Hematopoietic multipotent progenitor cell treated with erythropoietin and hydrocortisone succinate and interleukin-3 and kit ligand, for 6 days (in vitro differentiated cells): ENCODE measurements at regions not wholly inside any gene's neighbourhood (a gene's known extent, or its start where the extent isn't known, plus 50 kb on each side); places are given as distances from the start of the nearest gene placed in this dataset.

ENCODE experiments used
- DNase-seq: peaks from one replicate; pipeline ENCODE4 v3.0.0-alpha.2; 2015

DNA sequence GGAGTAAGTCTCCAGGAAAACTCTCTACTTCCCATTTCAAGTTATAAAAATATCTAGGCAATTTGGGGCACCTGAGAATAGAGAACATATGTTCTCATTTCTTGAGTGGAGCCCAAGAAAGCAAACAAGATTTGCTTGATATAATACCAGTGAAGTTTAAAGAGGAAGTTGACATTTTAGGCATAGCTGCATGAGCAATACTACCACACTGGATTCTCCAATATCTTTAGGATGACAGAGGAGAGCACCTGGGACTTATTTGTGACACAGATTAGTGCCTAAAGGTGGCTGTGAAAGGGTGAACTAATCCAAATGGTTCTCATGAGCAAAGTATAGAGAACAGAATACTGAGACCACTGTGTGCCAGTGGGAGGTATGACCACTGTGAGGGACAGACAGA, 423.5 kb upstream of the RIOK2 start:
- no peak for DNase-seq

DNA sequence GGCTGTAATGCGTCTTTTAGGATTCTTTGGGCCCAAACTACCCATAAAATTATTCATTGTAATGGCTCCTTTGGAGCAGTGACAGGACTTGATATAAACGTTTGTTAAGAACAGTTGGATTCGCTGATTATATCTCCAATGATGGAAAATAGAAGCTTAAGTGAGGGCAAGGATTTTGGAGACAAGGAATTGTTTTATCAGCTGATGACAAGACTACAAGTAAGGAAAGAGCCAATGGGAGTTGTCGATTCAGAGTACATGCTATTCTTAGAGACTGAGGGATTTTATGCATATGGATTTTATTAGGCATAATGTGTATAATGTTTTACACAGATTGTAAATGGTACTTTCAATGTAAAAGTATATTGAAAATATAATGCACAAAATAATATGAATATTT, 425.5 kb upstream of the RIOK2 start:
- no peak for DNase-seq

GRCh38 chr5:97618721-97619120, 435.7 kb upstream of the RIOK2 start:
- DNase-seq, result no peak

- DNase-seq, result no peak
Observed at GRCh38 chr5:97623441-97623840, 440.4 kb upstream of the RIOK2 start.

GRCh38 chr5:97624886-97625285, 441.8 kb upstream of the RIOK2 start:
- no peak for DNase-seq

DNA sequence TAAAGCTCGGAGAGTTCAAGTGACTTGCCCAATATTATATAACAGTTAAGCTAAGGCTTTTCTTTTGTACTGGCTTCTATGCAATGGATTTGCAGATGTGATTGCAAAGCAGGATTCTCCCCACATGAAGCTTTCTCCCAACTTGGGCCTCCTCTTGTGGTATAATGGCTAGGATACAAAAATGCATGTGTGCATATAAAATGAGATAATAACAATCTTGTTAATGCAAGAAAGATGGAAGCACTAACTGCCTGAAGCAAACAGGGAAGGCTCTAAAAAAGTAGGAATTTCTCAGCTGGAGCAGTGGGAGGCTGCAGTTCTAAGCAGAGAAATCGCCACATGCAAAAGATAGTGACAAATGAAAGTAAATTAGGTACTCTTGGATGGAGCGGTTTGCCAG, 444.2 kb upstream of the RIOK2 start:
- no peak for DNase-seq

DNA sequence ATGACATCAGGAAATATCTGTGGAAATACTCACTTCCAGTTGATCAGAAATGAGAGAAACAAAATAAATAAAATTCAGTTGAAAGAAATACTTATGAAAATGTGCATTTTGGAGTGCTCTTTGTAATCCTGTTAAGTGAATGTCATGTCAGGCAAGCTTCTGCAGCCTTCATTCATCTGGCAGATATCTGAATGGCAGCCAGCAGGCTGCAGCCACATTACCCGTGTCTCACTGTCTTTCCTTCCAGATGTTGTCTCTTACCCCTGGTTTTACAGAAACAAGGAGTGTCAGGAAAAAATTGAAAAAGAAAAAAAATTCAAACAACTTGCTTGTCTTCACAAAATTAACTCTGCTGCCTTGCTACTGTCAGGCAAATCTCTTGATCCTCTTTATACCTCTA, 445.0 kb upstream of the RIOK2 start:
- DNase-seq, result no peak

DNA sequence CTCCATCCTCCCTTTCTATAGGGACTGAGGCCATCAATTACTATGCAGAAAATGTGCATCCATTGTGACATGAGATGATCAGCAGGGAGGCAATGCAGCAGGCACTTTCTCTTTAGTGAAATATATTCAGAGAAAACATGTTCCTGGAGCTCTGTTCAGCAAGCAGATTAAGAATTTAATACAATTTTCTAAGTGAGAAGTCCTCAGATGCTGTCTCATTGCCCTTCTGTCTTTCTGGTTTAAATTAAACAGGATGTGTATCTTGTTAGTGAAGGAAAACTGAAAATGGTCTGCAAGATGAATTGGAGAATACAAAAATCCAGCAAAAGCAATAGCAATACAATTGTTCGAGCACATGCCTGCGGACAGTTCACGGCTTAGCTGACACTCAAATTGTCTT, 445.8 kb upstream of the RIOK2 start:
- no peak for DNase-seq

- no peak for DNase-seq
Observed at GRCh38 chr5:97629276-97629675, 446.2 kb upstream of the RIOK2 start.

DNA sequence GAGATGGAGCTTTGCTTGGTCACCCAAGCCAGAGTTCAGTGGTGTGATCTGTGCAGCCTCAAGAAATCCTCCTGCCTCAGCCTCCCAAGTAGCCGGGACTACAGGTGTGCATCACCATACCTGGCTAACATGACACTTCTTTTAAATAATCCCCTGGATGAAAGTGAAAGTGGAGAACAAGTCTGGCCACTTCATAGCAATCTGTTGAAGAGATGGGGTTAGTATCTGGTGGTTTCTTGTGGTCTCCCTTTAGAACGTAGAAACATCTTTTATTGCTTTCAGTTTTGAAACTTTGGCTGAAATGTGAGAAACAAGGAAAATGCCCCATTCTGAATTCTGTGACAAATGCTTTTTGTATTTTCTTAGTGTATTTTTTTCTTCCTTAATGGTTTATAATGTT, 452.5 kb upstream of the RIOK2 start:
- no peak for DNase-seq

GRCh38 chr5:97636766-97637165, 453.7 kb upstream of the RIOK2 start:
- DNase-seq, result no peak

- DNase-seq, result no peak
Observed at GRCh38 chr5:97641081-97641480, 458.0 kb upstream of the RIOK2 start.

DNA sequence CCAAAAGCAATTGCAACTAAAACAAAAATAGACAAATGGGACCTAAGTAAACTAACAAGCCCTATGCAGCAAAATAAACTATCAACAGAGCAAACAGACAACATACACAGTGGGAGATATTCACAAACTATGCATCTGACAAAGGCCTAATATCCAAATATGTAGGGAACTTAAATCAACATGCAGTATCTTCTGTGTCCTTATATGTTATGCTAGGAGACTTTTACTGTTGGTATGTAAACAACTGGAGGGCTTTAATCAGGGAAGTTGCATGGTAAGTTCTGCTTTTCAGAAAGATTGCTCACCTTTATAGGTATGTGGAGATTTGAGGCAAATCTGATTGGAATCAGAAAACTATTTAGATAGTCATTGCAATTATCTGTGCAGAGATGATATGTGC, 461.2 kb upstream of the RIOK2 start:
- DNase-seq, result no peak

GRCh38 chr5:97644896-97645295, 461.8 kb upstream of the RIOK2 start:
- no peak for DNase-seq

- DNase-seq, result no peak
Observed at GRCh38 chr5:97657239-97657638, 474.2 kb upstream of the RIOK2 start.

GRCh38 chr5:97658116-97658900, 475.3 kb upstream of the RIOK2 start:
- DNase-seq, result no peak

DNA sequence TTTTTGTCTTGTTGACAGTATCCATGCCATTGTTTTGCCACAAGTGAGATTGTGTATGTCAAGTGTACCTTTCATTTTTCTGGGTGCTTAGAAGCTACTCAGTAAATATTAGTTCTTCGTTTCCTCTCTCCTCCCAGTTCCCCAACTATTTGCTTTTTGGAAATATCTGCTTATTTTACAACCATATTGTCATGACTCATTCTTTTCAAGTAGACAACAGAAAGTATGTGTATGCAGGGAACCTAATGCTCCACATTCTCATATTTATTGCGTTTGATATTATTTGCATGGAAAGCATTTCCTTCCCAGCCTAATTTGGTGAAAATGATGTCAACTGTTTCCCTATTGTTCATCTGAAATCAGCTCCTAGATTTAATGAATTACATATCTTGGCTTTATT, 483.7 kb upstream of the RIOK2 start:
- DNase-seq, result no peak

GRCh38 chr5:97670447-97670846, 487.4 kb upstream of the RIOK2 start:
- DNase-seq, result no peak

- no peak for DNase-seq
Observed at GRCh38 chr5:97676608-97677007, 493.6 kb upstream of the RIOK2 start.

DNA sequence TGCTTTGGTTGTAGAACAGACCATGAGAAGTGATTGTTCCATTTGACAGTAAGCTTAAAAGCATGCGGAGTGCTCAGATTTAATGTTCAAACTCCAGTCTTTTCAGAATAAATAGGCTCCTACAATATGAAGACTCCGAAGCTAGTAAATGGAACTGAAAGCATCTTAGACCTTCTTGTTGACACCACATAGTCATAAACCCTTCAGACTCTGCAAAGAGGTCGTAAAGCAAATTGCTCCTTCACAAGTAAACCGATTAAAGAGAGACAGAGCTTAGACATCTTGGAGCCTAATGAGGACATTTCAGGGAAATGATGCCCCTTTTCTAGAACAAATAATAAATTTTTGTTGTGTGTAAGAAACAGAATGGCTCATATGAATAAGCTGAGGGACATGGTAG, 511.0 kb upstream of the RIOK2 start:
- no peak for DNase-seq

DNA sequence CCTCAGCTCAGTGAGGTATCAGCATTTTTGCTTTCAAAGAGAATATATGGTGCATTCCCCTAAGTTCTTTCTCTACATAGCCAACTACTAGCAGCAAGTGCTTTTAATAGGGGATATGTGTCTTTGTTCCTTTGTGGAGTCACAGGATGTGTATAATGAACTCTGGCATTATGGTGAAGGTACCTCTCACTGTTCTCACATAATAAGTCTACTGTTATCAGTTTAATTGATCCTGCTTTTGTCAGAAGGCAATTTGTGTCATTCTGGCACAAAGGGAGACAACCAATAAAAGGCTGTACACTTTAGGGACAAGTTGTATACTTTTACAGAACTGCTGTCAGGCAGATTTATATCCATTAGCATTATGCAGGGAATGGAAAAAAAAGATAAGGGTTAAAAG, 531.4 kb upstream of the RIOK2 start:
- DNase-seq, result no peak

DNA sequence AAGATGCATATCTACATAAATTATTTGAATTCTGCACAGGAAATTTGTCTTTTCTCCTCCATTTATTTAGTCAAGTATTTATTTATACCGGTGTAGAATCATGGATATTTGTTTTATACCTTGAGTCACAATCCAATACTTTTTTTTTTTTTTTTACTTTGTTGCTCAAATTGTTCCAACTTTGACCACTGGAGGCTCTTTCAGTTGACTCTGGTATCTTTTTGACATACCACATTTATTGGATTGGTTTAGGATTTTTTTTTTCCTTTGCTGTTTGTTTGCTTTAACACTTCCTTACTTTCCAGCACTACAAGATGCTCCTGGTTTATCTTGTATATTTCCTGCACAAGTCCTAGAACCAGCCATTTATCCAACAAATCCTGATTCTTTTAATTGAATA, 543.1 kb upstream of the RIOK2 start:
- DNase-seq, result no peak

DNA sequence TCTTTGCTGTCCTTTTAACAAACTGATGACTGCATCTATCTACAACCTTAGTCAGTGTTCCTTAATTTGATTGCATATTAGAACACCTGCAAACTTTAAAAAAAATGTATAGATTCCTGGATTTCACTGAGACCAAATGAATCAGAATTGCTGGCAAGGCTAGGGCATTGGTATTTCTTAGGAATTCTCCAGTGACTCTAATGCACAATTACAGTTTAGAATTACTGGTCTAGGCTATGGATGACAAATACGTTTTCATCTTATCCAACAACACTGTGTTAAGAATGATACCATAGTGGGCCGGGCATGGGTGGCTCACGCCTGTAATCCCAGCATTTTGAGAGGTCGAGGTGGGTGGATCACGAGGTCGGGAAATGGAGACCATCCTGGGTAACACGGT, 545.9 kb upstream of the RIOK2 start:
- DNase-seq, result no peak

GRCh38 chr5:97729938-97730337, 546.9 kb upstream of the RIOK2 start:
- no peak for DNase-seq

DNA sequence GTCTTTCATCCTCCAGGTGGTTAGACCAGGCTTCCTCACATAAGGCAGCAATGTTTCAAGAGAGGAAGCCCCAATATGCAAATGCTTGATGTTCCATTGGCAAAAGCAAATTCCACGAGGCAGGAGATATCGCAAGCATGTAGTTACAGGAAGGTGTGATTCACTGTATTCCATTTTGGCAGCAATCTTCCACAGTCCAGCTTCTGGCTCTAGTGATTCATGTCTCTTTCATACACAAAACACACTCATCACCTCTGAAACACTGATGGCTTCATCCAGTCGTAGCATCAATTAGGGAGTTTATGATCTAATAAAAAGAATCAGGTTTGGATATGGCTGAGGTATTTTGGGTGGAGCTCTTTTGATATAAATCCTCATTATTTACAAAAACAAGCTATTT, 552.2 kb upstream of the RIOK2 start:
- DNase-seq, result no peak

- DNase-seq, result no peak
Observed at GRCh38 chr5:97737608-97738007, 554.6 kb upstream of the RIOK2 start.
